ENCODE measurements at regions not wholly inside any gene's neighbourhood (a gene's known extent, or its start where the extent isn't known, plus 50 kb on each side); places are given as distances from the start of the nearest gene placed in this dataset.
A peak's percentile ranks its signal among the peaks of the same experiment; 100 is the strongest.

- CTCF ChIA-PET, result no interaction called here
- H3K4me3 Mint-ChIP-seq (ENCODE audit: low read depth, unreplicated experiment), result no peak overlapping the region
These were observed 989.5 kb downstream of the TUSC7 start for GRCh38 chr3:117699058-117699457.

GRCh38 chr3:117700573-117701360 lies 991.2 kb downstream of the TUSC7 start:
- no peak for TF ChIP-seq CTCF (IDR thresholded peaks at IDR 0.05; ENCODE audit: unreplicated experiment)
- no peak for DNase-seq
- Mint-ChIP-seq H3K9me3 (ENCODE audit: low read depth, unreplicated experiment) (no peaks in the 10 kb centered on the region), H3K4me1 (ENCODE audit: low read depth, unreplicated experiment) (no peaks in the 10 kb centered on the region), H3K27ac (ENCODE audit: unreplicated experiment) (no peak overlapping the region), H3K27me3 (ENCODE audit: unreplicated experiment) (peaks cover 11% of the 10 kb centered on the region), H3K36me3 (ENCODE audit: insufficient read depth, unreplicated experiment) (no peaks in the 10 kb centered on the region), H3K4me3 (ENCODE audit: low read depth, unreplicated experiment) (peak overlapping the region; percentile 1)
- CTCF ChIA-PET, result no interaction called here
- intact Hi-C loops (cut with micrococcal nuclease; ENCODE audit: unreplicated experiment), result no loop called here
- BruUV-seq (replicated peaks), result no TSS peak

More at GRCh38 chr3:117699058-117699457, 989.5 kb downstream of the TUSC7 start:
- H3K4me1 Mint-ChIP-seq (ENCODE audit: low read depth, unreplicated experiment), result no peaks in the 10 kb centered on the region
- no peak for DNase-seq
- no peak for TF ChIP-seq CTCF (IDR thresholded peaks at IDR 0.05; ENCODE audit: unreplicated experiment)
- intact Hi-C loops (cut with micrococcal nuclease; ENCODE audit: unreplicated experiment), result no loop called here
- no peaks in the 10 kb centered on the region for H3K36me3 Mint-ChIP-seq (ENCODE audit: insufficient read depth, unreplicated experiment)
- H3K9me3 Mint-ChIP-seq (ENCODE audit: low read depth, unreplicated experiment), result no peaks in the 10 kb centered on the region
- no TSS peak for BruUV-seq (replicated peaks)
- peaks cover 7% of the 10 kb centered on the region for H3K27me3 Mint-ChIP-seq (ENCODE audit: unreplicated experiment)
- no peak overlapping the region for H3K27ac Mint-ChIP-seq (ENCODE audit: unreplicated experiment)

GRCh38 chr3:117705011-117705410 lies 995.4 kb downstream of the TUSC7 start:
- H3K4me1 Mint-ChIP-seq (ENCODE audit: low read depth, unreplicated experiment), result no peaks in the 10 kb centered on the region
- DNase-seq, result no peak
- intact Hi-C loops (cut with micrococcal nuclease; ENCODE audit: unreplicated experiment), result no loop called here
- H3K9me3 Mint-ChIP-seq (ENCODE audit: low read depth, unreplicated experiment), result no peaks in the 10 kb centered on the region
- H3K4me3 Mint-ChIP-seq (ENCODE audit: low read depth, unreplicated experiment), result no peak overlapping the region
- CTCF ChIA-PET, result no interaction called here
- H3K27ac Mint-ChIP-seq (ENCODE audit: unreplicated experiment), result no peak overlapping the region
- H3K27me3 Mint-ChIP-seq (ENCODE audit: unreplicated experiment), result peaks cover 11% of the 10 kb centered on the region
- no peak for TF ChIP-seq CTCF (IDR thresholded peaks at IDR 0.05; ENCODE audit: unreplicated experiment)
- H3K36me3 Mint-ChIP-seq (ENCODE audit: insufficient read depth, unreplicated experiment), result no peaks in the 10 kb centered on the region
- BruUV-seq (replicated peaks), result no TSS peak

GRCh38 chr3:117706037-117706436 lies 996.5 kb downstream of the TUSC7 start:
- DNase-seq, result no peak
- H3K27me3 Mint-ChIP-seq (ENCODE audit: unreplicated experiment), result peaks cover 11% of the 10 kb centered on the region
- no peaks in the 10 kb centered on the region for H3K9me3 Mint-ChIP-seq (ENCODE audit: low read depth, unreplicated experiment)
- no peak overlapping the region for H3K4me3 Mint-ChIP-seq (ENCODE audit: low read depth, unreplicated experiment)
- no peak for TF ChIP-seq CTCF (IDR thresholded peaks at IDR 0.05; ENCODE audit: unreplicated experiment)
- intact Hi-C loops (cut with micrococcal nuclease; ENCODE audit: unreplicated experiment), result no loop called here
- no peaks in the 10 kb centered on the region for H3K4me1 Mint-ChIP-seq (ENCODE audit: low read depth, unreplicated experiment)
- no TSS peak for BruUV-seq (replicated peaks)
- H3K36me3 Mint-ChIP-seq (ENCODE audit: insufficient read depth, unreplicated experiment), result no peaks in the 10 kb centered on the region
- CTCF ChIA-PET, result no interaction called here
- no peak overlapping the region for H3K27ac Mint-ChIP-seq (ENCODE audit: unreplicated experiment)
